Heart right ventricle (tissue), 16 donors: ENCODE measurements at regions not wholly inside any gene's neighbourhood (a gene's known extent, or its start where the extent isn't known, plus 50 kb on each side); places are given as distances from the start of the nearest gene placed in this dataset.

ENCODE experiments used
- ATAC-seq, 8 donors: fragments of 200-7000 bp; cut with Tn5 transposase; one replicate each; pipeline ENCODE4 v1.9.1; 2020; ENCODE audit warnings: mild to moderate bottlenecking in 8 of 8, moderate library complexity in 8 of 8, moderate number of reproducible peaks in 1 of 8
- DNase-seq, 2 donors: peaks; one replicate each; pipeline ENCODE4 v3.0.0-alpha.2; 2020
- H3K27ac ChIP-seq, 10 donors: fragments of 200-600 bp; sonication (generic) in 2 of 10; one replicate each; pipeline versions ENCODE4 v1.5.0 to v1.8.0; 2020 to 2022; ENCODE audit warnings: mild to moderate bottlenecking in 3 of 10
- H3K27me3 ChIP-seq, 7 donors: fragments of 200-600 bp; one replicate each; pipeline ENCODE4 v1.8.0; 2021 to 2022; ENCODE audit warnings: mild to moderate bottlenecking in 2 of 7
- H3K36me3 ChIP-seq, 9 donors: fragments of 200-600 bp; sonication (generic) in 1 of 9; one replicate each; pipeline versions ENCODE4 v1.5.0 to v1.8.0; 2020 to 2022; ENCODE audit warnings: mild to moderate bottlenecking in 2 of 9
- H3K4me1 ChIP-seq, 9 donors: fragments of 200-600 bp; sonication (generic) in 1 of 9; one replicate each; pipeline versions ENCODE4 v1.5.0 to v1.8.0; 2020 to 2022; ENCODE audit warnings: mild to moderate bottlenecking in 4 of 9
- H3K4me3 ChIP-seq, 10 donors: fragments of 200-600 bp; sonication (generic) in 2 of 10; one replicate each; pipeline versions ENCODE4 v1.5.0 to v1.8.0; 2020 to 2022; ENCODE audit warnings: mild to moderate bottlenecking in 7 of 10, moderate library complexity in 2 of 10
- H3K9me3 ChIP-seq, 11 donors: fragments of 200-600 bp in 10 of 11; sonication (generic) in 2 of 11; one replicate each; pipeline versions ENCODE4 v1.5.0 to v1.8.0; 2013 to 2022; ENCODE audit warnings: mild to moderate bottlenecking in 2 of 11, control low read depth in 1 of 11, moderate library complexity in 1 of 11
- WGBS, 2 donors: extraction: QIAGEN DNeasy Blood & Tissue Kit; methylation state at CpG; one replicate each; pipeline ENCODE4 v1.1.7; 2013; ENCODE audit warnings: inconsistent platforms in 1 of 2; 5-methylcytosine and 5-hydroxymethylcytosine counted together
- intact Hi-C, 10 donors: fragments of 100-400 bp; cut with DNase I; formaldehyde crosslinking; loops; one replicate each; pipeline versions ENCODE4 v1.11.1 to v1.14.2; 2022
- TF ChIP-seq, protein P1 (sequence below), 9 donors: fragments of 200-600 bp; sonication (generic) in 2 of 9; IDR thresholded peaks; one replicate each; pipeline versions ENCODE4 v1.5.0 to v1.8.0; 2021 to 2022; ENCODE audit warnings: antibody characterized with exemption in 9 of 9, mild to moderate bottlenecking in 5 of 9, moderate library complexity in 1 of 9
- donor health status: Arrhythmogenic right ventricular cardiomyopathy.
- donor health status: ischemic (EF 13 %, LVEDD 7.1; RV severe dilation, severe dysfunction).
- donor health status: healthy with polysubstance abuse.
- donor health status: DM: no; HTN: yes; CAD: no.
- donor health status: DM: no; HTN: no; CAD: no.
- donor health status: ischemic (EF 25% LVEDD 6.9; RV normal size, moderate dysfunction).
- donor health status: ischemic (EF 25% LVEDD 5.7; RV mildly dilated, moderate dysfunction).
- donor health status: healthy.
- donor health status: DM: yes; HTN: yes; CAD: no.
- donor health status: Ischemic cardiomyopathy.
- donor health status: ischemic (EF 35%, LVEDD 5.7; RV mildly dilated, moderate dysfunction).
- donor health status: nonischemic (EF 11% LVEDD 7.7; RV severe dilation, severe dysfunction).
- donor health status: DM: yes; HTN: yes; CAD: no.
- donor health status: PGD.
- donor health status: ischemic (EF 29% LVEDD 5.4; RV normal size, mild dysfunction).
- donor health status: nonischemic (EF 23%, LVEDD 6.1; RV moderate dilation, normal function).

- no peaks in the 10 kb centered on the region for H3K4me1 ChIP-seq
- no peak for DNase-seq
- ATAC-seq, result no peak
- no peaks in the 10 kb centered on the region for H3K27me3 ChIP-seq
- H3K27ac ChIP-seq, result no peak overlapping the region
- no peaks in the 10 kb centered on the region for H3K9me3 ChIP-seq
- intact Hi-C loops, result no loop called here
- 75% methylated on average over 5 of the region's 5 CpGs for WGBS, 2 donors
- no peak overlapping the region for H3K4me3 ChIP-seq
- no peaks in the 10 kb centered on the region for H3K36me3 ChIP-seq
- TF ChIP-seq, protein P1, sequence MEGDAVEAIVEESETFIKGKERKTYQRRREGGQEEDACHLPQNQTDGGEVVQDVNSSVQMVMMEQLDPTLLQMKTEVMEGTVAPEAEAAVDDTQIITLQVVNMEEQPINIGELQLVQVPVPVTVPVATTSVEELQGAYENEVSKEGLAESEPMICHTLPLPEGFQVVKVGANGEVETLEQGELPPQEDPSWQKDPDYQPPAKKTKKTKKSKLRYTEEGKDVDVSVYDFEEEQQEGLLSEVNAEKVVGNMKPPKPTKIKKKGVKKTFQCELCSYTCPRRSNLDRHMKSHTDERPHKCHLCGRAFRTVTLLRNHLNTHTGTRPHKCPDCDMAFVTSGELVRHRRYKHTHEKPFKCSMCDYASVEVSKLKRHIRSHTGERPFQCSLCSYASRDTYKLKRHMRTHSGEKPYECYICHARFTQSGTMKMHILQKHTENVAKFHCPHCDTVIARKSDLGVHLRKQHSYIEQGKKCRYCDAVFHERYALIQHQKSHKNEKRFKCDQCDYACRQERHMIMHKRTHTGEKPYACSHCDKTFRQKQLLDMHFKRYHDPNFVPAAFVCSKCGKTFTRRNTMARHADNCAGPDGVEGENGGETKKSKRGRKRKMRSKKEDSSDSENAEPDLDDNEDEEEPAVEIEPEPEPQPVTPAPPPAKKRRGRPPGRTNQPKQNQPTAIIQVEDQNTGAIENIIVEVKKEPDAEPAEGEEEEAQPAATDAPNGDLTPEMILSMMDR (IDR thresholded peaks at IDR 0.05), result no peak
Observed at GRCh38 chr4:96293806-96294205, 453.9 kb downstream of the PDHA2 start.

- ATAC-seq (no peak), DNase-seq (no peak)
- H3K4me1 ChIP-seq, result no peaks in the 10 kb centered on the region
- TF ChIP-seq, protein P1 (IDR thresholded peaks at IDR 0.05), result no peak
- H3K36me3 ChIP-seq, result no peaks in the 10 kb centered on the region
- no peaks in the 10 kb centered on the region for H3K27me3 ChIP-seq
- no peak overlapping the region for H3K27ac ChIP-seq
- no peak overlapping the region for H3K4me3 ChIP-seq
- intact Hi-C loops, result no loop called here
- WGBS, 2 donors, result 49 to 58% methylated on average over 4 of the region's 4 CpGs
- H3K9me3 ChIP-seq, result no peaks in the 10 kb centered on the region
Observed at GRCh38 chr4:96295143-96295741, 455.3 kb downstream of the PDHA2 start.

DNA sequence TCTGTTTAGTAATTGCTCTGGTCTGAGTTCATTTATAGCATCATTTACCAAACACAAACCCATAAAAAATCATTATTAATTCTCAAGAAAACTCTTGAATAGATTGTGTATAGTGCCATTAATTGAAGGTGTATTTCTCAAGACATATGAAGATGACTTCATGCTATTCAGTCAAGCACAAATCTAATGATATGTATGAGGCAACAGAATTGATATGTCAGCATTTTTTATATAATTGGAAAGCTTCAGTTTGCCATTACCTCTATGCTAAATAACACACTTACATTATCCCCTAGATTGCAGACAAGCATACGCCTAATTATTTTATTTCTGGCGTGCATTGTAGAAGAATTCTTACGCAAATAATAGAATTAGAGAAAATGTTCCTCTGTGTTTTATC is 461.8 kb downstream of the PDHA2 start:
- Histone ChIP-seq H3K9me3 (peaks cover 0 to 4% (median 0%) of the 10 kb centered on the region in 11 donors), H3K4me3 (no peak overlapping the region), H3K4me1 (no peaks in the 10 kb centered on the region), H3K27me3 (no peaks in the 10 kb centered on the region), H3K27ac (no peak overlapping the region), H3K36me3 (no peaks in the 10 kb centered on the region)
- TF ChIP-seq, protein P1 (IDR thresholded peaks at IDR 0.05), result no peak
- DNase-seq (no peak), ATAC-seq (no peak)
- intact Hi-C loops, result no loop called here
- WGBS, 2 donors, result 91 to 95% methylated on average over 3 of the region's 3 CpGs

DNA sequence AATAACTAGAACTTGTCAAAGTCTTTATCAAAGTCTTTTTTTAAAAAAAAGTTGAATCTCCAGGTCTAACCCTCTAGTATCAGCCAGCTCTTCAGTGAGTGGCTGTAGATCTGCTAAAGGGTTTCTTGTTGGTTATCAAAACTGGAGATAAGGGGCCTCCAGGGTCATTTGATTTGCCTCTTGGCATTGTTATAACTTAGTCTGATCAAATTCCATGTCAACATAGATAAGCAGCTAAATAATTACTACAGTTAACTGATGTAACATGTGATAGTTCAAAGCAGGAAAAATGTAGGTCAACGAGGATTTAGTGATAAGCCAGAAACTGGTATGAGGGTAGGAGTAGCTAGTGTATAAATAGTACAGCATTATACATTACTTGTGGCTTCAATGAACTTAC is 465.1 kb downstream of the PDHA2 start:
- H3K4me1 ChIP-seq, result no peaks in the 10 kb centered on the region
- H3K9me3 ChIP-seq, result peaks cover 0 to 19% (median 0%) of the 10 kb centered on the region in 11 donors
- ATAC-seq, result no peak
- H3K27ac ChIP-seq, result no peak overlapping the region
- intact Hi-C loops, result no loop called here
- DNase-seq, result no peak
- H3K4me3 ChIP-seq, result no peak overlapping the region
- TF ChIP-seq, protein P1 (IDR thresholded peaks at IDR 0.05), result no peak
- H3K27me3 ChIP-seq, result no peaks in the 10 kb centered on the region
- H3K36me3 ChIP-seq, result no peaks in the 10 kb centered on the region
- WGBS, 2 donors, result 5 to 6% methylated on average over 1 of the region's 1 CpG
